ENCODE measurements at regions not wholly inside any gene's neighbourhood (a gene's known extent, or its start where the extent isn't known, plus 50 kb on each side); places are given as distances from the start of the nearest gene placed in this dataset.

- Histone ChIP-seq H4K8ac (ENCODE audit: low read depth in 2 of 2, low read length in 2 of 2) (no peak overlapping the region), H3K4me1 (ENCODE audit: control insufficient read depth, insufficient read depth, low read length) (no peaks in the 10 kb centered on the region), H2AK9ac (replicated peaks; ENCODE audit: low read depth, low read length, poor library complexity) (no peak overlapping the region), H2AFZ (replicated peaks; ENCODE audit: low read length, poor library complexity) (no peak overlapping the region), H2BK5ac (ENCODE audit: low read depth, low read length, poor library complexity, severe bottlenecking) (no peak overlapping the region), H3K79me1 (ENCODE audit: low read depth in 1 of 2, low read length in 2 of 2) (no peaks in the 10 kb centered on the region), H3K4me2 (ENCODE audit: low read depth, low read length) (no peak overlapping the region), H3K4ac (ENCODE audit: low read depth, low read length) (no peak overlapping the region), H2AK5ac (ENCODE audit: low read depth, low read length) (no peak overlapping the region), H3K18ac (ENCODE audit: low read depth, low read length) (no peak overlapping the region), H3K56ac (ENCODE audit: extremely low read depth, insufficient read depth, low read length) (no peak overlapping the region), H2BK120ac (ENCODE audit: low read depth, low read length) (no peak overlapping the region), H3K27me3 (ENCODE audit: control insufficient read depth, insufficient read depth, low read length) (peaks cover 20% of the 10 kb centered on the region), H4K5ac (ENCODE audit: low read depth, low read length) (no peak overlapping the region), H4K20me1 (ENCODE audit: insufficient read depth, low read length) (no peaks in the 10 kb centered on the region), H2BK15ac (ENCODE audit: low read depth, low read length) (no peak overlapping the region), H3K36me3 (ENCODE audit: control insufficient read depth, insufficient read depth, low read length) (no peaks in the 10 kb centered on the region), H3K14ac (replicated peaks; ENCODE audit: low read depth, low read length) (no peak overlapping the region), H3K27ac (ENCODE audit: insufficient read depth, low read length) (no peak overlapping the region), H3K4me3 (ENCODE audit: insufficient read depth, low read depth, low read length) (no peak overlapping the region), H3K9ac (ENCODE audit: low read depth, low read length) (no peak overlapping the region), H3K23ac (ENCODE audit: low read depth, low read length) (no peak overlapping the region), H4K91ac (ENCODE audit: insufficient read depth, low read depth, low read length) (no peak overlapping the region), H3K9me3 (ENCODE audit: control insufficient read depth, insufficient read depth, low read length) (no peaks in the 10 kb centered on the region), H3K9me1 (ENCODE audit: insufficient read depth, low read length) (no peaks in the 10 kb centered on the region), H2BK20ac (ENCODE audit: low read depth, low read length) (no peak overlapping the region)
- DNase-seq (no peak), ATAC-seq (ENCODE audit: low read depth) (no peak)
- CTCF ChIA-PET: no interaction called here
- in situ Hi-C loops (cut with MboI; ENCODE audit: low sequenced_read_pairs) (no loop called here), dilution Hi-C loops (cut with HindIII; ENCODE audit: low sequenced_read_pairs, unreplicated experiment) (no loop called here), intact Hi-C loops (cut with micrococcal nuclease) (no loop called here)
- BruUV-seq (replicated peaks): no TSS peak
- TF ChIP-seq SMC3 (IDR thresholded peaks at IDR 0.05; ENCODE audit: low read depth, low read length) (no peak), POLR2A (IDR thresholded peaks at IDR 0.05; ENCODE audit: low read depth, low read length) (no peak), MAZ (IDR thresholded peaks at IDR 0.05; ENCODE audit: borderline replicate concordance, low read depth, low read length) (no peak), CTCF (conservative IDR thresholded peaks at IDR 0.05; ENCODE audit: low read depth, low read length) (no peak), RAD21 (IDR thresholded peaks at IDR 0.05; ENCODE audit: low read length) (no peak), BHLHE40 (IDR thresholded peaks at IDR 0.05; ENCODE audit: low read depth, low read length) (no peak), MXI1 (IDR thresholded peaks at IDR 0.05; ENCODE audit: borderline replicate concordance, low read depth, low read length) (no peak), FOS (IDR thresholded peaks at IDR 0.05; ENCODE audit: low read depth, low read length) (no peak), RFX5 (IDR thresholded peaks at IDR 0.05; ENCODE audit: low read depth, low read length) (no peak), USF2 (IDR thresholded peaks at IDR 0.05; ENCODE audit: low read depth, low read length) (no peak), RCOR1 (IDR thresholded peaks at IDR 0.05; ENCODE audit: insufficient replicate concordance, low read length) (no peak), MAFK (IDR thresholded peaks at IDR 0.05; ENCODE audit: low read depth, low read length) (no peak), NFE2L2 (IDR thresholded peaks at IDR 0.05; ENCODE audit: low read depth, low read length) (no peak), CHD1 (IDR thresholded peaks at IDR 0.05; ENCODE audit: low read depth, low read length) (no peak), CEBPB (IDR thresholded peaks at IDR 0.05; ENCODE audit: low read depth, low read length) (no peak), ELK1 (IDR thresholded peaks at IDR 0.05; ENCODE audit: borderline replicate concordance, low read depth, low read length) (no peak)
- 25% methylated on average over 3 of the region's 6 CpGs; no CpG with 5 or more reads in 1 of the 2 experiments for WGBS, 2 experiments (ENCODE audit: extremely low coverage in 2 of 2, insufficient read length in 1 of 2)
- POLR2A ChIA-PET (ENCODE audit: unreplicated experiment): no interaction called here
These were observed 79.0 kb downstream of the ZNF280B start for GRCh38 chr22:22429369-22430108.

Data from IMR-90 (cell line).